WTC11 (cell line): ENCODE measurements at regions not wholly inside any gene's neighbourhood (a gene's known extent, or its start where the extent isn't known, plus 50 kb on each side); places are given as distances from the start of the nearest gene placed in this dataset.

ENCODE experiments used
- ATAC-seq: fragments of 200-7000 bp; cut with Tn5 transposase; 2 replicates; pipeline ENCODE4 v1.10.0; 2021; ENCODE audit warnings: mild to moderate bottlenecking, moderate library complexity
- CTCF ChIA-PET: fragments of 300-600 bp; sonication (Branson Sonifier 250); formaldehyde crosslinking; loops from one replicate; lab custom pipeline; 2021; ENCODE audit warnings: antibody characterized with exemption; lab: Charles Lee
- POLR2A ChIA-PET: fragments of 350-600 bp; sonication (Branson Sonifier 250); formaldehyde crosslinking; loops from one replicate; lab custom pipeline; 2021; ENCODE audit warnings: antibody characterized with exemption; lab: Charles Lee
- DNase-seq: peaks from one replicate; pipeline ENCODE4 v3.0.0; 2021; ENCODE audit warnings: low spot score
- H3K27ac Mint-ChIP-seq: 2 replicates; pipeline ENCODE4 v1.8.0; 2021; ENCODE audit warnings: mixed read lengths
- H3K27me3 Mint-ChIP-seq: 2 replicates; pipeline ENCODE4 v1.8.0; 2021; ENCODE audit warnings: low read depth, mild to moderate bottlenecking, moderate library complexity, mixed read lengths
- H3K36me3 Mint-ChIP-seq: 2 replicates; pipeline ENCODE4 v1.8.0; 2021; ENCODE audit warnings: mixed read lengths
- H3K4me1 Mint-ChIP-seq: 2 replicates; pipeline ENCODE4 v1.8.0; 2022; ENCODE audit warnings: mixed read lengths
- H3K4me3 Mint-ChIP-seq: 2 replicates; pipeline ENCODE4 v1.8.0; 2021; ENCODE audit warnings: mild to moderate bottlenecking, moderate library complexity, mixed read lengths
- H3K9me3 Mint-ChIP-seq: 2 replicates; pipeline ENCODE4 v1.8.0; 2021; ENCODE audit warnings: mixed read lengths
- ATF1 ChIP-seq: sonication (generic); formaldehyde crosslinking; IDR thresholded peaks from 2 replicates; pipeline ENCODE4 v1.8.1; 2023; ENCODE audit warnings: mild to moderate bottlenecking, moderate library complexity, missing genetic modification reagents
- ATF6 ChIP-seq: sonication (generic); formaldehyde crosslinking; IDR thresholded peaks from 2 replicates; pipeline ENCODE4 v1.8.1; 2023; ENCODE audit warnings: mild to moderate bottlenecking, missing genetic modification reagents
- E2F4 ChIP-seq: sonication (generic); formaldehyde crosslinking; IDR thresholded peaks from 2 replicates; pipeline ENCODE4 v1.8.1; 2022; ENCODE audit warnings: low read depth, mild to moderate bottlenecking, moderate library complexity, missing genetic modification reagents, borderline replicate concordance
- ETV6 ChIP-seq: sonication (generic); formaldehyde crosslinking; IDR thresholded peaks from 2 replicates; pipeline ENCODE4 v1.8.1; 2022; ENCODE audit warnings: mild to moderate bottlenecking, missing genetic modification reagents
- FOXK1 ChIP-seq: sonication (generic); formaldehyde crosslinking; IDR thresholded peaks from 2 replicates; pipeline ENCODE4 v1.8.0; 2022; ENCODE audit warnings: mild to moderate bottlenecking, moderate library complexity, missing genetic modification reagents
- FOXP1 ChIP-seq: sonication (generic); formaldehyde crosslinking; IDR thresholded peaks from 2 replicates; pipeline ENCODE4 v1.8.0; 2022; ENCODE audit warnings: missing genetic modification reagents, mild to moderate bottlenecking, moderate library complexity, borderline replicate concordance
- HMGA2 ChIP-seq: fragments of 250-450 bp; sonication (Bioruptor Pico); IDR thresholded peaks from 2 replicates; pipeline ENCODE4 v1.4.0; 2021; ENCODE audit warnings: mild to moderate bottlenecking, moderate library complexity
- HMGXB4 ChIP-seq: sonication (generic); formaldehyde crosslinking; IDR thresholded peaks from 2 replicates; pipeline ENCODE4 v1.8.1; 2023; ENCODE audit warnings: mild to moderate bottlenecking, moderate library complexity, missing genetic modification reagents
- NFATC4 ChIP-seq: fragments of 250-450 bp; sonication (Bioruptor Pico); IDR thresholded peaks from 2 replicates; pipeline ENCODE4 v1.9.0; 2021; ENCODE audit warnings: mild to moderate bottlenecking
- RELA ChIP-seq: sonication (generic); formaldehyde crosslinking; IDR thresholded peaks from 2 replicates; pipeline ENCODE4 v1.8.1; 2022; ENCODE audit warnings: missing genetic modification reagents, mild to moderate bottlenecking, borderline replicate concordance
- ZNF138 ChIP-seq: sonication (generic); formaldehyde crosslinking; conservative IDR thresholded peaks from 2 replicates; pipeline ENCODE4 v1.8.1; 2022; ENCODE audit warnings: mild to moderate bottlenecking, moderate library complexity, missing genetic modification reagents
- ZNF396 ChIP-seq: fragments of 250-450 bp; sonication (Bioruptor Pico); IDR thresholded peaks from 2 replicates; pipeline ENCODE4 v1.8.0; 2021; ENCODE audit warnings: mild to moderate bottlenecking, moderate library complexity, borderline replicate concordance
- ZNF416 ChIP-seq: fragments of 250-450 bp; sonication (Bioruptor Pico); IDR thresholded peaks from 2 replicates; pipeline ENCODE4 v1.9.0; 2021; ENCODE audit warnings: mild to moderate bottlenecking, inconsistent platforms
- ZNF512 ChIP-seq: sonication (generic); formaldehyde crosslinking; IDR thresholded peaks from 2 replicates; pipeline ENCODE4 v1.8.1; 2022; ENCODE audit warnings: missing genetic modification reagents, borderline replicate concordance
- ZNF671 ChIP-seq: fragments of 250-450 bp; sonication (Bioruptor Pico); IDR thresholded peaks from 2 replicates; pipeline ENCODE4 v1.8.0; 2021; ENCODE audit warnings: mild to moderate bottlenecking
- TF ChIP-seq, protein P1 (sequence below): fragments of 250-450 bp; sonication (Bioruptor Pico); IDR thresholded peaks from 2 replicates; pipeline ENCODE4 v1.9.0; 2021; ENCODE audit warnings: moderate library complexity, mild to moderate bottlenecking, inconsistent platforms, borderline replicate concordance
- TF ChIP-seq, protein P2 (sequence below): fragments of 250-450 bp; sonication (Bioruptor Pico); IDR thresholded peaks from 2 replicates; pipeline ENCODE4 v1.9.0; 2021; ENCODE audit warnings: mild to moderate bottlenecking
- TF ChIP-seq, protein P3 (sequence below): sonication (generic); formaldehyde crosslinking; IDR thresholded peaks from 2 replicates; pipeline ENCODE4 v1.8.0; 2022; ENCODE audit warnings: mild to moderate bottlenecking, missing genetic modification reagents
- TF ChIP-seq, protein P4 (sequence below): sonication (generic); formaldehyde crosslinking; IDR thresholded peaks from 2 replicates; pipeline ENCODE4 v1.8.1; 2022; ENCODE audit warnings: low read depth, missing genetic modification reagents, borderline replicate concordance
- TF ChIP-seq, protein P5 (sequence below): sonication (generic); formaldehyde crosslinking; IDR thresholded peaks from 2 replicates; pipeline ENCODE4 v1.8.1; 2023; ENCODE audit warnings: mild to moderate bottlenecking, missing genetic modification reagents, moderate library complexity

DNA sequence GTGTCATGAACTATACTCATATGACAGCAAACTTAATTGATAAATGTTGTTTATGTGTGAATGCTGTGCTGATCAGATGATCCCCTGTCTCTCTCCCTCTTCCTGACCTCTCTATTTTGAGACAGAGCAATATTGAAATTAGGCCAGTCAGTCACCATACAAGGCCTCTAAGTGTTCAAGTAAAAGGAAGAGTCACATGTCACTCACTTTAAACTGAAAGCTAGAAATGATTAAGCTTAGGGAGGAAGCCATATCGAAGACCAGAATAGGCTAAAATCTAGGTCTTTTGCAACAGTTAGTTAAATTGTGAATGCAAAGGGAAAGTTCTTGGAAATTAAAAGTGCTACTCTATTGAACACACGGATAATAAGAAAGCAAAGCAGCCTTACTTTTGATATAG, 498.6 kb downstream of the ZPLD1 start:
- ATAC-seq (no peak), DNase-seq (no peak)
- no peaks in the 10 kb centered on the region for H3K27me3 Mint-ChIP-seq
- POLR2A ChIA-PET, result no interaction called here
- no peak overlapping the region for H3K27ac Mint-ChIP-seq
- H3K4me1 Mint-ChIP-seq, result no peaks in the 10 kb centered on the region
- TF ChIP-seq, protein P1, sequence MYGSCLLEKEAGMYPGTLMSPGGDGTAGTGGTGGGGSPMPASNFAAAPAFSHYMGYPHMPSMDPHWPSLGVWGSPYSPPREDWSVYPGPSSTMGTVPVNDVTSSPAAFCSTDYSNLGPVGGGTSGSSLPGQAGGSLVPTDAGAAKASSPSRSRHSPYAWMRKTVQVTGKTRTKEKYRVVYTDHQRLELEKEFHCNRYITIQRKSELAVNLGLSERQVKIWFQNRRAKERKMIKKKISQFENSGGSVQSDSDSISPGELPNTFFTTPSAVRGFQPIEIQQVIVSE (CRISPR knock-in tag), result no peak
- H3K36me3 Mint-ChIP-seq, result peaks cover 12% of the 10 kb centered on the region; the same call in 1 of the 2 replicates
- H3K9me3 Mint-ChIP-seq, result peaks cover 15% of the 10 kb centered on the region
- CTCF ChIA-PET, result no interaction called here
- H3K4me3 Mint-ChIP-seq, result no peak overlapping the region

DNA sequence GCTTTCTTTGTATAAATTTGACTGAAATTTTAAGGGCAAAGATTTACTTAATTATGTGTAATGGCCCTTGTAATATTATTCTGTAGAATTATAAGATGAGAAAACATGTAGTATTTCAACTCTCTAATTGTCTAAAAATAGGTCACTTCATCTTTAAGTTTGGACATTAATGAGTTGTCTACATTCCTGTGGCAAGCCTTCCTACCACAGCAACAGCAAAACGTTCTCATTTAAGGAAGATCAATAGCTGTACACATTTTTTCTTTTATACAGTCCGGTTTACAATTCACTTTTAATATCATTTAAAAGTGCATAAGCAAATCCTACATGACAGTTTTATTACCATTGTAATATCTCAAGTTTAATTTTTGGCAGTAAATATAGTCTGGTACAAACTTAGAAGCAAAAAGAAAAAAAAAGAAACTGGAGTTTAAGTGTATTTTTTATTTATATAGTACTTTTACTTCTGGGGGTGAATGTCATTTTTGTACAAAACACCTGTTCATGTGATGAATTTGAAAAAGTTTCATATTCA, 501.8 kb downstream of the ZPLD1 start:
- Mint-ChIP-seq H3K36me3 (peaks cover 12% of the 10 kb centered on the region; the same call in 1 of the 2 replicates), H3K27ac (no peak overlapping the region), H3K4me3 (no peak overlapping the region), H3K4me1 (no peaks in the 10 kb centered on the region), H3K9me3 (peaks cover 19% of the 10 kb centered on the region), H3K27me3 (no peaks in the 10 kb centered on the region)
- no peak for TF ChIP-seq RELA
- no peak for TF ChIP-seq ETV6 (CRISPR knock-in tag)
- TF ChIP-seq FOXP1, result no peak
- TF ChIP-seq, protein P2, sequence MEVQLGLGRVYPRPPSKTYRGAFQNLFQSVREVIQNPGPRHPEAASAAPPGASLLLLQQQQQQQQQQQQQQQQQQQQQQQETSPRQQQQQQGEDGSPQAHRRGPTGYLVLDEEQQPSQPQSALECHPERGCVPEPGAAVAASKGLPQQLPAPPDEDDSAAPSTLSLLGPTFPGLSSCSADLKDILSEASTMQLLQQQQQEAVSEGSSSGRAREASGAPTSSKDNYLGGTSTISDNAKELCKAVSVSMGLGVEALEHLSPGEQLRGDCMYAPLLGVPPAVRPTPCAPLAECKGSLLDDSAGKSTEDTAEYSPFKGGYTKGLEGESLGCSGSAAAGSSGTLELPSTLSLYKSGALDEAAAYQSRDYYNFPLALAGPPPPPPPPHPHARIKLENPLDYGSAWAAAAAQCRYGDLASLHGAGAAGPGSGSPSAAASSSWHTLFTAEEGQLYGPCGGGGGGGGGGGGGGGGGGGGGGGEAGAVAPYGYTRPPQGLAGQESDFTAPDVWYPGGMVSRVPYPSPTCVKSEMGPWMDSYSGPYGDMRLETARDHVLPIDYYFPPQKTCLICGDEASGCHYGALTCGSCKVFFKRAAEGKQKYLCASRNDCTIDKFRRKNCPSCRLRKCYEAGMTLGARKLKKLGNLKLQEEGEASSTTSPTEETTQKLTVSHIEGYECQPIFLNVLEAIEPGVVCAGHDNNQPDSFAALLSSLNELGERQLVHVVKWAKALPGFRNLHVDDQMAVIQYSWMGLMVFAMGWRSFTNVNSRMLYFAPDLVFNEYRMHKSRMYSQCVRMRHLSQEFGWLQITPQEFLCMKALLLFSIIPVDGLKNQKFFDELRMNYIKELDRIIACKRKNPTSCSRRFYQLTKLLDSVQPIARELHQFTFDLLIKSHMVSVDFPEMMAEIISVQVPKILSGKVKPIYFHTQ (CRISPR knock-in tag), result no peak
- TF ChIP-seq, protein P3, sequence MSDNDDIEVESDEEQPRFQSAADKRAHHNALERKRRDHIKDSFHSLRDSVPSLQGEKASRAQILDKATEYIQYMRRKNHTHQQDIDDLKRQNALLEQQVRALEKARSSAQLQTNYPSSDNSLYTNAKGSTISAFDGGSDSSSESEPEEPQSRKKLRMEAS (CRISPR knock-in tag), result no peak
- TF ChIP-seq, protein P4, sequence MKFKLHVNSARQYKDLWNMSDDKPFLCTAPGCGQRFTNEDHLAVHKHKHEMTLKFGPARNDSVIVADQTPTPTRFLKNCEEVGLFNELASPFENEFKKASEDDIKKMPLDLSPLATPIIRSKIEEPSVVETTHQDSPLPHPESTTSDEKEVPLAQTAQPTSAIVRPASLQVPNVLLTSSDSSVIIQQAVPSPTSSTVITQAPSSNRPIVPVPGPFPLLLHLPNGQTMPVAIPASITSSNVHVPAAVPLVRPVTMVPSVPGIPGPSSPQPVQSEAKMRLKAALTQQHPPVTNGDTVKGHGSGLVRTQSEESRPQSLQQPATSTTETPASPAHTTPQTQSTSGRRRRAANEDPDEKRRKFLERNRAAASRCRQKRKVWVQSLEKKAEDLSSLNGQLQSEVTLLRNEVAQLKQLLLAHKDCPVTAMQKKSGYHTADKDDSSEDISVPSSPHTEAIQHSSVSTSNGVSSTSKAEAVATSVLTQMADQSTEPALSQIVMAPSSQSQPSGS, result no peak
- no peak for TF ChIP-seq ZNF512 (CRISPR knock-in tag)
- TF ChIP-seq HMGA2, result no peak
- TF ChIP-seq ZNF416, result no peak
- TF ChIP-seq NFATC4 (CRISPR knock-in tag), result no peak
- no peak for TF ChIP-seq ZNF138 (CRISPR knock-in tag)
- no peak for TF ChIP-seq HMGXB4 (CRISPR knock-in tag)
- no peak for TF ChIP-seq ATF6 (CRISPR knock-in tag)
- TF ChIP-seq E2F4 (CRISPR knock-in tag), result no peak
- no peak for TF ChIP-seq ATF1 (CRISPR knock-in tag)
- TF ChIP-seq ZNF671 (CRISPR knock-in tag), result no peak
- no peak for TF ChIP-seq ZNF396 (CRISPR knock-in tag)
- TF ChIP-seq FOXK1, result no peak
- TF ChIP-seq, protein P5, sequence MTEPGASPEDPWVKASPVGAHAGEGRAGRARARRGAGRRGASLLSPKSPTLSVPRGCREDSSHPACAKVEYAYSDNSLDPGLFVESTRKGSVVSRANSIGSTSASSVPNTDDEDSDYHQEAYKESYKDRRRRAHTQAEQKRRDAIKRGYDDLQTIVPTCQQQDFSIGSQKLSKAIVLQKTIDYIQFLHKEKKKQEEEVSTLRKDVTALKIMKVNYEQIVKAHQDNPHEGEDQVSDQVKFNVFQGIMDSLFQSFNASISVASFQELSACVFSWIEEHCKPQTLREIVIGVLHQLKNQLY, result no peak
- DNase-seq, result no peak
- POLR2A ChIA-PET, result no interaction called here
- ATAC-seq, result no peak
- CTCF ChIA-PET, result no interaction called here
